CD8-positive, alpha-beta memory T cell (primary cell): ENCODE measurements at regions not wholly inside any gene's neighbourhood (a gene's known extent, or its start where the extent isn't known, plus 50 kb on each side); places are given as distances from the start of the nearest gene placed in this dataset.

Experiments used
- CTCF ChIA-PET: fragments of 350-600 bp; sonication (Branson Sonifier 250); formaldehyde crosslinking; loops from one replicate; lab custom pipeline; 2021; ENCODE audit warnings: antibody characterized with exemption; lab: Charles Lee
- POLR2A ChIA-PET: fragments of 350-600 bp; sonication (Branson Sonifier 250); formaldehyde crosslinking; loops from one replicate; lab custom pipeline; 2021; ENCODE audit warnings: antibody characterized with exemption; lab: Charles Lee
- DNase-seq, 5 donors: peaks; one replicate each; pipeline versions ENCODE4 v3.0.0 to v3.0.0-alpha.2; 2020 to 2022; ENCODE audit warnings: mixed read lengths in 1 of 5
- H3K27ac ChIP-seq: one replicate; pipeline ENCODE4 v1.7.0; 2013; ENCODE audit warnings: low read depth, mild to moderate bottlenecking, low read length, moderate library complexity
- H3K27me3 ChIP-seq: 2 replicates; pipeline ENCODE4 v1.7.0; 2013; ENCODE audit warnings: low read length, mild to moderate bottlenecking; ENCODE audit not compliant: insufficient read depth, poor library complexity, severe bottlenecking
- H3K36me3 ChIP-seq: 2 replicates; pipeline ENCODE4 v1.7.0; 2013; ENCODE audit warnings: mild to moderate bottlenecking, low read length, moderate library complexity; ENCODE audit not compliant: insufficient read depth
- H3K4me1 ChIP-seq: 2 replicates; pipeline ENCODE4 v1.7.0; 2013; ENCODE audit warnings: mild to moderate bottlenecking, low read length, moderate library complexity; ENCODE audit not compliant: insufficient read depth
- H3K4me3 ChIP-seq: 2 replicates; pipeline ENCODE4 v1.7.0; 2013; ENCODE audit warnings: mild to moderate bottlenecking, low read length
- H3K9me3 ChIP-seq: 2 replicates; pipeline ENCODE4 v1.7.0; 2013; ENCODE audit warnings: mild to moderate bottlenecking, low read length
- H3K27ac Mint-ChIP-seq, 8 donors: one replicate each; pipeline ENCODE4 v1.8.0; 2020 to 2021; ENCODE audit warnings: mixed read lengths in 8 of 8, mild to moderate bottlenecking in 6 of 8, inconsistent platforms in 3 of 8, moderate library complexity in 3 of 8
- H3K27me3 Mint-ChIP-seq, 2 donors: one replicate each; pipeline ENCODE4 v1.8.0; 2020 to 2021; ENCODE audit warnings: mixed read lengths in 2 of 2, mild to moderate bottlenecking in 1 of 2, moderate library complexity in 1 of 2
- H3K36me3 Mint-ChIP-seq, 3 donors: one replicate each; pipeline ENCODE4 v1.8.0; 2020 to 2021; ENCODE audit warnings: mixed read lengths in 3 of 3, inconsistent platforms in 1 of 3, mild to moderate bottlenecking in 1 of 3
- H3K4me1 Mint-ChIP-seq, 3 donors: one replicate each; pipeline ENCODE4 v1.8.0; 2020 to 2021; ENCODE audit warnings: mixed read lengths in 3 of 3, inconsistent platforms in 1 of 3, mild to moderate bottlenecking in 1 of 3
- H3K4me3 Mint-ChIP-seq, 7 donors: one replicate each; pipeline ENCODE4 v1.8.0; 2020 to 2021; ENCODE audit warnings: mixed read lengths in 7 of 7, mild to moderate bottlenecking in 6 of 7, moderate library complexity in 4 of 7, inconsistent platforms in 2 of 7
- H3K9me3 Mint-ChIP-seq, 5 donors: one replicate each; pipeline ENCODE4 v1.8.0; 2020 to 2022; ENCODE audit warnings: mixed read lengths in 5 of 5, mild to moderate bottlenecking in 3 of 5, moderate library complexity in 2 of 5, inconsistent platforms in 1 of 5

DNA sequence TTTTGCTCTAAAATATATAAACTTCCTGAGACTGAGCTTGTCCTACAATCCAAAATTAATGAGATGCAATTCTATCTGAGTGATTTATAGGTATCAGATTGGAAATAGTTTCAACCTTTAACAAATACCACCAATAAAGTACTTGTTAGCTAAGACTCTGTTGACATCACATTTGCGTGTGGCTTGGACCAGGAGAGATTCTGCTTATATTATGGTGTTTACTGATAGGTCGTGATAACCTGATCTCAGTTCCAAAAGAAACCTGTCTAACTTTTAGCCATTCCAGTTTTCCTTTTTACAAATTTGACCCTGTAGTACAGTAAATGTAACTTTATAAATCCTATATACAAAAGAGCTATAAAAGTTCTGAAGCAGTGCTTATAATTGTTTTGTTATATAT, 78.4 kb upstream of the ABCA12 start:
- POLR2A ChIA-PET = no interaction called here
- H3K4me1 Mint-ChIP-seq = no peaks in the 10 kb centered on the region
- no peak overlapping the region for H3K27ac ChIP-seq
- H3K4me3 Mint-ChIP-seq = no peak overlapping the region
- DNase-seq = no peak
- CTCF ChIA-PET = no interaction called here
- H3K36me3 ChIP-seq = no peaks in the 10 kb centered on the region
- H3K27ac Mint-ChIP-seq = no peak overlapping the region
- H3K27me3 ChIP-seq = no peaks in the 10 kb centered on the region
- peaks cover 3 to 13% of the 10 kb centered on the region in 2 donors for H3K27me3 Mint-ChIP-seq
- no peaks in the 10 kb centered on the region for H3K9me3 ChIP-seq
- H3K4me3 ChIP-seq = no peak overlapping the region
- H3K9me3 Mint-ChIP-seq = peaks cover 0 to 3% (median 0%) of the 10 kb centered on the region in 5 donors
- no peaks in the 10 kb centered on the region for H3K4me1 ChIP-seq
- H3K36me3 Mint-ChIP-seq = no peaks in the 10 kb centered on the region

DNA sequence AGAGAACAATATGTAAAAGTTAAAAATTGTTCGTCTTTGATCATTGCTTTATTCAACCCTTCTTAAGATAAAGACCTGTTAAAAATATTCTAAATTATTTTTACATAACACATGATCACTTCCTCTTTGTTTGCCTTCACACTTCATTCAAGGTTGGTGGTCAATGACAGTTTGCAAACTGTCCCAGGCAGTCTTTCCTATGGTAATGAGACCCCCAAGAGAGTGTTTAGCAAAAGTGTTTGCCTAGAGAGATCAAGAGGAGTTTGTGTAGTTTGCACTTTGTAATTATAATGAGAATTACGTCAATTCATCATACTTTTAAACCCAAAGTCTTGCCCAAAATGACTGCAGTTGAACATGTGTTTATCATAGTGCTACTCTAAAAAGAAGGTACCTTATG, 77.2 kb upstream of the ABCA12 start:
- Mint-ChIP-seq H3K27ac (no peak overlapping the region), H3K4me1 (no peaks in the 10 kb centered on the region), H3K27me3 (peaks cover 3 to 13% of the 10 kb centered on the region in 2 donors), H3K4me3 (no peak overlapping the region), H3K36me3 (no peaks in the 10 kb centered on the region), H3K9me3 (peaks cover 0 to 3% (median 2%) of the 10 kb centered on the region in 5 donors)
- H3K36me3 ChIP-seq = no peaks in the 10 kb centered on the region
- ChIA-PET POLR2A (no interaction called here), CTCF (no interaction called here)
- no peaks in the 10 kb centered on the region for H3K27me3 ChIP-seq
- no peaks in the 10 kb centered on the region for H3K4me1 ChIP-seq
- H3K9me3 ChIP-seq = no peaks in the 10 kb centered on the region
- no peak for DNase-seq
- no peak overlapping the region for H3K27ac ChIP-seq
- no peak overlapping the region for H3K4me3 ChIP-seq

DNA sequence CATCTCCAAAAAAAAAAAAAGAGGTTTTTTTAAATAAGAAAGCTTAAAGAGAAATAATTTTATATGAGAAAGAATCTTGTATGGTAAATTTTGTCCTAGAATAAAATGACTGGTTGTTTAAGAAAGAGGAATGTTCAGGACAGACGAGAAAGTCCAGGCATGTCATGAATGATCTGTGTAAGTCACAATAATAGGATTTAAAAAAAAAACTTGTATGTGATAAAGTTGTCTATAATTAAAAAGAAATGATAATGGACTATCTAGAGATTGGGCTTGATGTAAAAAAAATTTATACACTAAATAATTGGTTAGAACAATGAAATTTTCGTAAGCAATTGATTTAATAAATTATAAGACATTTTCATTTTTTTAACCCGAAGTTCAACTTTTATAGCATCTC, 71.7 kb upstream of the ABCA12 start:
- H3K27ac Mint-ChIP-seq = no peak overlapping the region
- H3K36me3 ChIP-seq = no peaks in the 10 kb centered on the region
- POLR2A ChIA-PET = no interaction called here
- no peaks in the 10 kb centered on the region for H3K4me1 ChIP-seq
- peaks cover 2 to 3% of the 10 kb centered on the region in 2 donors for H3K27me3 Mint-ChIP-seq
- H3K4me3 ChIP-seq = no peak overlapping the region
- H3K27me3 ChIP-seq = no peaks in the 10 kb centered on the region
- DNase-seq = no peak
- no peaks in the 10 kb centered on the region for H3K4me1 Mint-ChIP-seq
- H3K9me3 ChIP-seq = no peaks in the 10 kb centered on the region
- H3K36me3 Mint-ChIP-seq = peaks cover 0 to 4% (median 0%) of the 10 kb centered on the region in 3 donors
- no peak overlapping the region for H3K4me3 Mint-ChIP-seq
- H3K9me3 Mint-ChIP-seq = peaks cover 0 to 11% (median 6%) of the 10 kb centered on the region in 5 donors
- H3K27ac ChIP-seq = no peak overlapping the region
- CTCF ChIA-PET = no interaction called here

DNA sequence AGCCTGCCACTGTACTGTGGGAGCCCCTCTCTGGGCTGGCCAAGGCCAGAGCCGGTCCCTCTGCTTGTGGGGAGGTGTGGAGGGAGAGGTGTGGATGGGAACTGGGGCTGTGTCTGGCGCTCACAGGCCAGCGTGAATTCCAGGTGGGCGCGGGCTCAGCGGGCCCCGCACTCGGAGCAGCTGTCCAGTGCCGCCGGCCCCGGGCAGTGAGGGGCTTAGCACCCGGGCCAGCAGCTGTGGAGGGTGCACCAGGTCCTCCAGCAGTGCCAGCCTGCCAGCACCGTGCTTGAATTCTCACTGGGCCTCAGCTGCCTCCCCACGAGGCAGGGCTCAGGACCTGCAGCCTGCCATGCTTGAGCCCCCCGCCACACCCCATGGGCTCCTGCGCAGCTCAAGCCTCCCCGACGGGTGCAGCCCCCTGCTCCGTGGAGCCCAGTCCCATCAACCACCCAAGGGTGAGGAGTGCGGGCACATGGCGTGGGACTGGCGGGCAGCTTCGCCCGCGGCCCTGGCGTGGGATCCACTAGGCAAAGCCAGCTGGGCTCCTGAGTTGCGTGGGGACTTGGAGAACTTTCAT, 69.5 kb upstream of the ABCA12 start:
- POLR2A ChIA-PET = no interaction called here
- Mint-ChIP-seq H3K4me1 (no peaks in the 10 kb centered on the region), H3K4me3 (no peak overlapping the region), H3K27me3 (peaks cover 2 to 7% of the 10 kb centered on the region in 2 donors), H3K36me3 (peaks cover 0 to 4% (median 0%) of the 10 kb centered on the region in 3 donors), H3K27ac (no peak overlapping the region), H3K9me3 (peaks cover 0 to 11% (median 5%) of the 10 kb centered on the region in 5 donors)
- no peaks in the 10 kb centered on the region for H3K9me3 ChIP-seq
- H3K27me3 ChIP-seq = no peaks in the 10 kb centered on the region
- no peaks in the 10 kb centered on the region for H3K36me3 ChIP-seq
- CTCF ChIA-PET = no interaction called here
- H3K4me3 ChIP-seq = no peak overlapping the region
- H3K27ac ChIP-seq = no peak overlapping the region
- H3K4me1 ChIP-seq = no peaks in the 10 kb centered on the region
- DNase-seq = no peak

DNA sequence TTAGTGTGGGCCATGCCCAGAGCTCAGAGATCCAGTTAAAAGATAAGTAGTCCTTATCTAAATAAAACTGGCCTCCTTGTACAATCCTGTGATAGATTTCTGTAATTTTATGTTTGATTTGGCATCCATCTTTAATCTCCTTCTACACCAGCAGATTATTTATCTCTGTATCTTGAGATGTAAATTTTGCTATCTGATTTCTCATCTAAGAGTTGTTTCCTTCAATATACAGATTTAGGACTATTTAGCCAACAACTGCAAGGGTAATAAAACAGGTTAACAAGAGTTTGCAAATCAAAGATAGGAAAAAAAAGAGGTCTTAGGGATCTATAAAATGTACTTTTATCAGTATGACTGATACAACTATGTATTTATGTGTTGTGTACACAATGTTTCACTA, 68.6 kb upstream of the ABCA12 start:
- POLR2A ChIA-PET = no interaction called here
- no peaks in the 10 kb centered on the region for H3K36me3 ChIP-seq
- DNase-seq = no peak

DNA sequence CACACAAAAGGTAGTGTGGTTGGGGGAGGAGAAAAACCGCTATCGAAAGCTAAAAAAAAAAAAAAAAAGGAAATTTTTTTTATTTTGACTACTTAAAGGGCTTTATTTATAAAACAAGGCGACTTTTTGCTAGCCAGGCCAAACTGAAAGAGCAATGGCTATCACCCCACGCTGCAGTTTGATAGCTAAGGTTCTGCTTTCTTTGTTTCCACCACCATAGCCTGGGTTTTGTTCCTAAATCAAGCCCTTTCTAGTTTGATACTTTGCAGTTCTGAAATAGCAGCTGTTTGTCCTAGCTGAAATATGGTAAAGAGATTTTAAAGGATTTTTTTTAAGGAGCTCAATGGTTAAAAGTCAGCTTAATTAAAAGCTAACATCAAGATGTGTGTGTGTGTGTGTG, 67.4 kb upstream of the ABCA12 start:
- ChIA-PET CTCF (no interaction called here), POLR2A (no interaction called here)
- H3K4me3 Mint-ChIP-seq = no peak overlapping the region
- Histone ChIP-seq H3K4me1 (no peaks in the 10 kb centered on the region), H3K27me3 (no peaks in the 10 kb centered on the region), H3K4me3 (no peak overlapping the region), H3K9me3 (no peaks in the 10 kb centered on the region), H3K36me3 (no peaks in the 10 kb centered on the region), H3K27ac (no peak overlapping the region)
- no peak overlapping the region for H3K27ac Mint-ChIP-seq
- peaks cover 0 to 4% (median 0%) of the 10 kb centered on the region in 3 donors for H3K36me3 Mint-ChIP-seq
- peaks cover 2 to 7% of the 10 kb centered on the region in 2 donors for H3K27me3 Mint-ChIP-seq
- H3K4me1 Mint-ChIP-seq = no peaks in the 10 kb centered on the region
- DNase-seq = no peak
- H3K9me3 Mint-ChIP-seq = peaks cover 0 to 10% (median 3%) of the 10 kb centered on the region in 5 donors

More for the DNA sequence above, 68.6 kb upstream of the ABCA12 start:
- Histone ChIP-seq H3K4me1 (no peaks in the 10 kb centered on the region), H3K27me3 (no peaks in the 10 kb centered on the region), H3K4me3 (no peak overlapping the region), H3K9me3 (no peaks in the 10 kb centered on the region), H3K27ac (no peak overlapping the region)
- H3K27me3 Mint-ChIP-seq = peaks cover 2 to 7% of the 10 kb centered on the region in 2 donors
- no peaks in the 10 kb centered on the region for H3K4me1 Mint-ChIP-seq
- H3K27ac Mint-ChIP-seq = no peak overlapping the region
- H3K9me3 Mint-ChIP-seq = peaks cover 0 to 11% (median 4%) of the 10 kb centered on the region in 5 donors
- CTCF ChIA-PET = no interaction called here
- peaks cover 0 to 4% (median 0%) of the 10 kb centered on the region in 3 donors for H3K36me3 Mint-ChIP-seq
- H3K4me3 Mint-ChIP-seq = no peak overlapping the region

DNA sequence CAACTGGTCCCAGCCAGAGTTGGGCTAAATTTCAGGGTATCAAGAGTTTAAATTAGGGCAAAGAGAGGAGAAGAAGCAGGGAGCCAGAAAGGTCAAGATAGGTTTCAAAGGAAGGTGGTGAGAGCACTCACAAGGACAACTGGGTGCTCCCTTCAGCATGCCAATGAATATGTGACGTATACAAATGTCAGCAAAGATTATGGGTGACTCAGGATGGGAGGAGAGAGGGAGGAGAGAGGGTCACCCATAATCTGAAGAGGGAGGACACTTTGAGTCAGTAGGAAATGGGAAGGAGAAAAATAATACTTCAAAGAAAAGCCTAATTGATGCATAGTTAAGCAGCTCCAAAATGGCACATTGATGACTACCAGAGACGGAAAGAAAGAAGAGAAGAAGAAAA, 53.1 kb upstream of the ABCA12 start:
- POLR2A ChIA-PET = no interaction called here
- no peak for DNase-seq
- H3K4me1 ChIP-seq = no peaks in the 10 kb centered on the region
- H3K9me3 ChIP-seq = no peaks in the 10 kb centered on the region
- no peaks in the 10 kb centered on the region for H3K36me3 Mint-ChIP-seq
- no peak overlapping the region for H3K4me3 ChIP-seq
- peaks cover 13 to 33% of the 10 kb centered on the region in 2 donors for H3K27me3 Mint-ChIP-seq
- no peak overlapping the region for H3K27ac Mint-ChIP-seq
- CTCF ChIA-PET = no interaction called here
- H3K4me1 Mint-ChIP-seq = no peaks in the 10 kb centered on the region
- no peaks in the 10 kb centered on the region for H3K27me3 ChIP-seq
- no peak overlapping the region for H3K4me3 Mint-ChIP-seq
- H3K36me3 ChIP-seq = no peaks in the 10 kb centered on the region
- peaks cover 0 to 2% (median 0%) of the 10 kb centered on the region in 5 donors for H3K9me3 Mint-ChIP-seq
- H3K27ac ChIP-seq = no peak overlapping the region

DNA sequence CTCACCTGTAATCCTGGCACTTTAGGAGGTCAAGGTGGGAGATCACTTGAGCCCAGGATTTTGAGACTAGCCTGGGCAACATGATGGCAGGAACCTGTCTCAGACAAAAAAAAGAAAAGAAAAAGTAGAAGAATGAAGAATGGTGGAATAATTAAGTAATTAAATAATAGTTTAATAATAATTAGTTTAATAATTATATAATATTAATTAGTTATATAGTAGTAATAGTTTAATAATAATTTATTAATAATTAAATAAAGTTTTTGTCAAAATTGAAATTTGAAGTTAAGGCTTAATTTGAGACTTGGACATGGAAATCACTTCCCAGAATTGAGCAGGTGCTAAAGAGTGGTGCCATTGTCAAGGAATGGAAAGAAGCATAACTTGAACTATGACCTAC, 52.2 kb upstream of the ABCA12 start:
- H3K27me3 ChIP-seq = no peaks in the 10 kb centered on the region
- H3K36me3 ChIP-seq = no peaks in the 10 kb centered on the region
- Mint-ChIP-seq H3K9me3 (peaks cover 0 to 2% (median 0%) of the 10 kb centered on the region in 5 donors), H3K4me3 (no peak overlapping the region), H3K4me1 (no peaks in the 10 kb centered on the region), H3K27ac (no peak overlapping the region), H3K36me3 (no peaks in the 10 kb centered on the region), H3K27me3 (peaks cover 13 to 35% of the 10 kb centered on the region in 2 donors)
- no peak overlapping the region for H3K27ac ChIP-seq
- H3K9me3 ChIP-seq = no peaks in the 10 kb centered on the region
- ChIA-PET CTCF (no interaction called here), POLR2A (no interaction called here)
- no peak for DNase-seq
- no peaks in the 10 kb centered on the region for H3K4me1 ChIP-seq
- H3K4me3 ChIP-seq = no peak overlapping the region
